ENCODE measurements at regions not wholly inside any gene's neighbourhood (a gene's known extent, or its start where the extent isn't known, plus 50 kb on each side); places are given as distances from the start of the nearest gene placed in this dataset.

DNA sequence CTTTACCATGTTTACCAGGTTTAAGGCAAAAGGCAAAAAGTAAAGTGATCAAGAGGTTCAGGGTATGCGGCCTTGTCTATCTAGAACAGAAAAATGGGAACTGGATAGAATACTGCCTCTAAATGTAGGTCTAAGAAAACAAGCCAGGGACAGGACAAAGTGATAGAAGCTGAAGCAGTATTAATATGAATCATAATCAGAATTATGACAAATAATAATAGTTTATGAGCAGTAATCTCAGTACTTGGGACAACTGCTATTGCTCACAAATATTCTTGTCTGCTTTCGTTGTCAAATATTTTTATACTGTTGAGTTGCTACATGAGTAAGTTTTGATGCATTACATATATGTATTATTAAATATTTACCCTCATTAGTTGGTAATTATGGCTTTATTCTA is 356.9 kb upstream of the RBMS3 start:
- 94% methylated on average over 2 of the region's 2 CpGs; no CpG with 5 or more reads in 1 of the 2 experiments for WGBS, 2 experiments (ENCODE audit: extremely low coverage in 1 of 2, insufficient coverage in 1 of 2, insufficient read length in 1 of 2, insufficient replicate concordance in 2 of 2, low coverage in 1 of 2, low lambda C conversion rate in 2 of 2, missing lambda C conversion rate in 1 of 2)
- Histone ChIP-seq H3K23ac (ENCODE audit: insufficient read length) (no peak overlapping the region), H4K20me1 (replicated peaks in 1 of 2; ENCODE audit: control insufficient read depth in 1 of 2, insufficient read depth in 2 of 2, low read length in 2 of 2) (no peaks in the 10 kb centered on the region), H3K4me2 (ENCODE audit: insufficient read depth in 1 of 2, low read depth in 2 of 2, low read length in 2 of 2) (no peak overlapping the region), H2BK12ac (ENCODE audit: low read depth, low read length) (no peak overlapping the region), H3K79me1 (ENCODE audit: low read depth, low read length) (no peaks in the 10 kb centered on the region), H3K4me1 (replicated peaks in 1 of 4; ENCODE audit: control insufficient read depth in 3 of 4, insufficient read depth in 4 of 4, low read length in 3 of 4) (no peaks in the 10 kb centered on the region), H2AFZ (ENCODE audit: low read length) (no peak overlapping the region), H3K27me3 (replicated peaks in 1 of 4; ENCODE audit: control insufficient read depth in 3 of 4, extremely low read depth in 1 of 4, insufficient read depth in 3 of 4, low read length in 3 of 4) (no peaks in the 10 kb centered on the region), H3K9me3 (ENCODE audit: insufficient read depth in 2 of 2, low read depth in 1 of 2, low read length in 1 of 2) (no peaks in the 10 kb centered on the region), H2AK5ac (ENCODE audit: low read depth, low read length) (no peak overlapping the region), H3K23me2 (ENCODE audit: low read depth, low read length) (no peaks in the 10 kb centered on the region), H2BK5ac (ENCODE audit: low read depth, low read length) (no peak overlapping the region), H3K36me3 (ENCODE audit: control insufficient read depth in 2 of 4, insufficient read depth in 4 of 4, low read length in 3 of 4) (no peaks in the 10 kb centered on the region), H3K56ac (replicated peaks; ENCODE audit: insufficient read length, low read depth, low read length) (no peak overlapping the region), H4K91ac (replicated peaks; ENCODE audit: insufficient read length, low read length) (no peak overlapping the region), H3K14ac (ENCODE audit: insufficient read length) (no peak overlapping the region), H2BK15ac (ENCODE audit: low read length) (no peak overlapping the region), H2BK120ac (replicated peaks; ENCODE audit: low read depth, low read length) (no peak overlapping the region), H3K4me3 (ENCODE audit: extremely low read depth in 1 of 4, insufficient read depth in 2 of 4, low read depth in 3 of 4, low read length in 4 of 4) (no peak overlapping the region), H3K27ac (ENCODE audit: low read depth, low read length) (no peak overlapping the region), H4K5ac (ENCODE audit: insufficient read length, low read depth, low read length) (no peak overlapping the region), H3K79me2 (ENCODE audit: control insufficient read depth in 1 of 2, insufficient read depth in 2 of 2, low read length in 2 of 2) (no peaks in the 10 kb centered on the region), H3K18ac (ENCODE audit: extremely low read depth, low read length) (no peak overlapping the region), H2BK20ac (ENCODE audit: low read length) (no peak overlapping the region), H3K4ac (replicated peaks; ENCODE audit: insufficient read length, low read depth, low read length) (no peak overlapping the region), H3K9ac (replicated peaks in 1 of 4; ENCODE audit: extremely low read depth in 1 of 4, low read depth in 3 of 4, low read length in 3 of 4) (no peak overlapping the region), H4K8ac (ENCODE audit: extremely low read depth, insufficient read depth, low read length) (no peak overlapping the region)
- TF ChIP-seq, protein P1, sequence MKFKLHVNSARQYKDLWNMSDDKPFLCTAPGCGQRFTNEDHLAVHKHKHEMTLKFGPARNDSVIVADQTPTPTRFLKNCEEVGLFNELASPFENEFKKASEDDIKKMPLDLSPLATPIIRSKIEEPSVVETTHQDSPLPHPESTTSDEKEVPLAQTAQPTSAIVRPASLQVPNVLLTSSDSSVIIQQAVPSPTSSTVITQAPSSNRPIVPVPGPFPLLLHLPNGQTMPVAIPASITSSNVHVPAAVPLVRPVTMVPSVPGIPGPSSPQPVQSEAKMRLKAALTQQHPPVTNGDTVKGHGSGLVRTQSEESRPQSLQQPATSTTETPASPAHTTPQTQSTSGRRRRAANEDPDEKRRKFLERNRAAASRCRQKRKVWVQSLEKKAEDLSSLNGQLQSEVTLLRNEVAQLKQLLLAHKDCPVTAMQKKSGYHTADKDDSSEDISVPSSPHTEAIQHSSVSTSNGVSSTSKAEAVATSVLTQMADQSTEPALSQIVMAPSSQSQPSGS (IDR thresholded peaks at IDR 0.05; ENCODE audit: low read length) = no peak
- TF ChIP-seq SUZ12 (IDR thresholded peaks at IDR 0.05; ENCODE audit: low read length) = no peak
- TF ChIP-seq RAD21 (IDR thresholded peaks at IDR 0.05 in 1 of 2, conservative IDR thresholded peaks at IDR 0.05 in 1 of 2; ENCODE audit: low read depth in 2 of 2, low read length in 2 of 2) = no peak
- TF ChIP-seq TCF12 (IDR thresholded peaks at IDR 0.05; ENCODE audit: low read depth, low read length) = no peak
- TF ChIP-seq SAP30 (IDR thresholded peaks at IDR 0.05; ENCODE audit: insufficient read depth, insufficient replicate concordance, low read length) = no peak
- no peak for TF ChIP-seq CHD1 (IDR thresholded peaks at IDR 0.05; ENCODE audit: low read depth, low read length)
- no peak for TF ChIP-seq PHF8 (conservative IDR thresholded peaks at IDR 0.05; ENCODE audit: low read depth, low read length)
- no peak for TF ChIP-seq RFX5 (IDR thresholded peaks at IDR 0.05; ENCODE audit: borderline replicate concordance, low read depth, low read length)
- no peak for TF ChIP-seq GABPA (IDR thresholded peaks at IDR 0.05; ENCODE audit: borderline replicate concordance, insufficient read depth, low read length)
- FAIRE-seq (no peak), DNase-seq (ENCODE audit: low read depth in 1 of 2, low spot score in 2 of 2) (no peak)
- ChIA-PET CTCF (ENCODE audit: partially characterized antibody) (interaction anchor here (0.6 to 1.1 kb wide), 2 partner anchors 8 to 666 kb away, joined by 3 read pairs; no protein-coding TSS in a partner anchor), POLR2A (ENCODE audit: partially characterized antibody) (no interaction called here)

All from H1 (cell line).